Transverse colon (tissue), 4 donors: ENCODE measurements at regions not wholly inside any gene's neighbourhood (a gene's known extent, or its start where the extent isn't known, plus 50 kb on each side); places are given as distances from the start of the nearest gene placed in this dataset.

Experiments used
- CTCF ChIP-seq, 5 experiments: fragments of 200-600 bp in 3 of 5; fragments of 450-650 bp in 2 of 5; sonication (generic) in 3 of 5; IDR thresholded peaks; 1 replicate in 2 of 5; 2 replicates in 3 of 5; pipeline ENCODE4 v1.5.1; 2016 to 2017; ENCODE audit warnings: antibody characterized with exemption in 5 of 5, inconsistent platforms in 3 of 5, mild to moderate bottlenecking in 2 of 5, moderate library complexity in 1 of 5
- EP300 ChIP-seq: sonication (generic); formaldehyde crosslinking; IDR thresholded peaks from one replicate; pipeline ENCODE4 v1.6.1; 2017; ENCODE audit warnings: antibody characterized with exemption, low read depth
- POLR2A ChIP-seq: fragments of 450-650 bp; IDR thresholded peaks from one replicate; pipeline ENCODE4 v1.6.1; 2016; ENCODE audit warnings: antibody characterized with exemption, mild to moderate bottlenecking, moderate library complexity
- POLR2AphosphoS5 ChIP-seq, 3 donors: sonication (generic); formaldehyde crosslinking; IDR thresholded peaks; one replicate each; pipeline ENCODE4 v1.6.1; 2016; ENCODE audit warnings: antibody characterized with exemption in 3 of 3

- TF ChIP-seq POLR2A (no peak), CTCF (IDR thresholded peaks at IDR 0.05) (no peak), EP300 (no peak), POLR2AphosphoS5 (IDR thresholded peaks at IDR 0.05) (no peak)
Observed at GRCh38 chr4:14441561-14441960, 560.7 kb upstream of the CPEB2 start.
